HG03432 (cell line): ENCODE measurements at regions not wholly inside any gene's neighbourhood (a gene's known extent, or its start where the extent isn't known, plus 50 kb on each side); places are given as distances from the start of the nearest gene placed in this dataset.
"Not testable (repeated sequence)": the region's sequence is repeated elsewhere in the genome, so short reads cannot be mapped to it uniquely, and the experiment has no call there.

Experiments
- ATAC-seq: cut with Tn5 transposase; IDR thresholded peaks from one replicate; pipeline ENCODE4 v1.9.1; 2021; ENCODE audit warnings: mild to moderate bottlenecking, moderate library complexity; ENCODE audit not compliant: unreplicated experiment

DNA sequence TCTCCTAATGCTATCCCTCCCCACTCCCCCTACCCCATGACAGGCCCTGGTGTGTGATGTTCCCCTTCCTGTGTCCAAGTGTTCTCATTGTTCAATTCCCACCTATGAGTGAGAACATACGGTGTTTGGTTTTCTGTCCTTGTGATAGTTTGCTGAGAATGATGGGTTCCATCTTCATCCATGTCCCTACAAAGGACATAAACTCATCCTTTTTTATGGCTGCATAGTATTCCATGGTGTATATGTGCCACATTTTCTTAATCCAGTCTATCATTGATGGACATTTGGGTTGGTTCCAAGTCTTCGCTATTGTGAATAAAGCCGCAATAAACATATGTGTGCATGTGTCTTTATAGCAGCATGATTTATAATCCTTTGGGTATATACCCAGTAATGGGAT lies 227.5 kb upstream of the PRDM1 start:
- ATAC-seq, result not testable (repeated sequence)

GRCh38 chr6:105855433-105855832 lies 230.7 kb upstream of the PRDM1 start:
- ATAC-seq, result no peak

GRCh38 chr6:105853979-105854378 lies 232.2 kb upstream of the PRDM1 start:
- not testable (repeated sequence) for ATAC-seq

GRCh38 chr6:105851606-105852005 lies 234.5 kb upstream of the PRDM1 start:
- ATAC-seq, result no peak

DNA sequence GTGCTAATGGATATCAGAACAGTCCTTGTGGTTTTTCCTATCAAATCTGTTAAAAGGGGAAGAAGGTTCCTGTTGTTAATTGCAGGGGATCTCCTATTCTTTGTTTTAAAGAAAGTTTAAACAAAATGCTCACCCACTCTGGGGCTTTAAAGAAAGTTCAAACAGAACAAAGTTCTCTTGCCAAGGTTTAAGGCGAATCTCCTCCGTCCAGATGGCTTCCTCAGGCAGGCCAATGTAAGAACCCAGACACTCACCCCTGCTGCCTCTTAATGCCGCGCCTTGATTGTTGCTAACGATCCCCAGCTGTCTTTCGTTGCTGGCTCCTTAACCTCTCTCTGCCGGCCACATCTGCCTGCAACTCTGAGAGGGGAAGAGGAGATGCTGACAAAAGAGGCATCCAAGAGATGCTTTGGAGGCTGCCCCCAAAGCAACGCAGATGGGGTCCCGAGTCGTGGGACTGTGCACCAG lies 235.0 kb upstream of the PRDM1 start:
- no peak for ATAC-seq

DNA sequence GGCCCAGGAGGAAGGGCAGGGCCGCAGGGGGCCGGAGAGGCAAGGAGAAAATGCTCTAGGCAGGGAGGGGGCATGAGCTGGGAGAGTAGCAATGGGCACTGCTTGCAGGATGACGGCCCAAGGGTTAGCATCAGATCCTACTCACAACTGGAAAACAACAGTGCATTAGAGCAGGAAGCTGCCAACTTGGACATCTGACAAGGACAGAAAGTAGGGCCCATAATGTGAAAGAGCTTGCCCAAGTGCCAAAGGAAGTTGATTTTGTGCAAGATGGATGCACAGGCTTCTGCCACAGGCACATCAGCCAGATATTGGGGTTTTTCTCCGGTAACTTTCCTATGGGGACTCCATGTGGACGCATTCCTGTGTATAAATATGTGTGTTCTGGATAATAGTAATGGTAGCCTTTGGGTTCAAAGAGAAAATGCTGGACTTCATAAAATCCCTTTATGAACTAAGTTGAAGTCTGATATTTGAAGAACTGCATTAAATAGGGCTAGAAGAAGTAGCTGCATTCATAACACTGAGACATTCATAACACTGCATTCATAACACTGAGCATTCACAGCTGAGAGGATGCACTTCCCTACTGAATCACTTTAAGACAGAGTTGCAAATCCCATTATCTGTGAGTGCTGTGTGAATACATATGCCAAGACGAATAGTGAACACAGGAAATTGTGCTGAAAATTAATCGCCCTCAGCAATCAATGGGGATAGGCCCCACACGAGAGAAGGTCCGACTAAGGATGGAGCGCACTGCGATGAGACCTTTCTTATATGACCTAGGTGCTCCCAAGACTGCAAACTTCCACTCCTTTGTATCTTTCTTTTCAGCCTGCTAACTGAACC lies 235.6 kb upstream of the PRDM1 start:
- no peak for ATAC-seq

DNA sequence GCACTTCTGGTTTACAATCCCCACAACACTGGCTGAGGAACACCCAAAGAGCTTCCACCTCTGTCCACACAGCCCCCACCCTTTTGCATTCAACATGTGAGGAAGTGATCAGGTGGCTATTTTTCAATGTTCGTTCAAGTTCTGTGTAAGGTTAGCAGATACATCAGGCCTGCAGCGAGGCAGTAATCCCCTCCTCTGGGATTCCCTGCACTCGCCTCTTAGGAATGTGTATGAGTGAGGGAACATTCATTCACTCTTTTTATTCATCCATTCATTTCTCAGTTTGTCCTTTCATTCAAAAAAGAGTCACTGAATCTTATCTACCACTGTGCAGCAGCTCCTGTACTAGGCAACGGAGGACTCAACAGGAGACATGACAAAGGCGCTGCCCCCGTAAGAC lies 236.4 kb upstream of the PRDM1 start:
- ATAC-seq, result no peak

DNA sequence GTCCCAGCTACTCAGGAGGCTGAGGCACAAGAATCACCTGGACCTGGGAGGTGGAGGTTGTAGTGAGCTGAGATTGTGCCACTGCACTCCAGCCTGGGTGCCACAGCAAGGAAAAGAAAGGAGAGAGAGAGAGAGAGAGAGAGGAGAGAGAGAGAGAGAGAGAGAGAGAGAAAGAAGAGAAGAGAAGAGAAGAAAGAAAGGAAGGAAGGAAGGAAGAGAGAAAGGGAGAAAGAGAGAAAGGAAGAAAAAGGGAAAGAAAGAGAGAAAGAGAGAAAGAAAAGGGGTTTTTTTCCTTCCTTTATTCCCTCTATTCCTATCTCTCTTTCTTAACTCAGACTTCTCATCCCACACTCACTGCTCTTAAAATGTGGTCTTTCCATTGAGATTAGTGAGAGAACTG lies 238.7 kb upstream of the PRDM1 start:
- no peak for ATAC-seq

DNA sequence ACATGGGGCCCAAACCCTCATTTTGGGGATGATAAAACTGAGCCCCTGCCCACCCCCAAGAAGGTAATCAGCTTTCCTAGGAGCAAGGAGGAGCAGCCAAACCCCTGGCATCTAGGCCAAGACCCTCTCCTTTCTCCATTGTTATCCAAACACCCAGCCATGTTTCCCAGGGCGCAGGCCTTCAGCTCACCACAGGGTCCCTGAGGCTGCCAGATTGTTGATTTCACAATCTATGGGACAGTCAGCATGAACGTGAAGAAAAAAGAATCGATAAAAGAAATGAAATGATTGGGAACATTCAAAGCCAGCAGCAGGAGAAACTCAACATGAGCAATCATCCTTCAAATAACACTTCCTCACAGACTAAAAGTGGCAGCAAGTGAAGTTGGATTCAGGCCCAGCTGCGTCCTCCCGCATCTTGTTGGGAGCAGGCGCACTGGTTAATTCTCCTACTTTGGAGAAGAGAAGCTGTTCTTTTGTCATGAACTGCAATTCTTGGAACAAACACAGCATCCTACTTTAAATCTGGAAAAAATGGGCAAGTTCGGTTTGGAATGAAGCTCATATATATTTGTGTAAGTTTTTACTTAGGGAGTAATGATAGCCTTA lies 241.8 kb upstream of the PRDM1 start:
- no peak for ATAC-seq

DNA sequence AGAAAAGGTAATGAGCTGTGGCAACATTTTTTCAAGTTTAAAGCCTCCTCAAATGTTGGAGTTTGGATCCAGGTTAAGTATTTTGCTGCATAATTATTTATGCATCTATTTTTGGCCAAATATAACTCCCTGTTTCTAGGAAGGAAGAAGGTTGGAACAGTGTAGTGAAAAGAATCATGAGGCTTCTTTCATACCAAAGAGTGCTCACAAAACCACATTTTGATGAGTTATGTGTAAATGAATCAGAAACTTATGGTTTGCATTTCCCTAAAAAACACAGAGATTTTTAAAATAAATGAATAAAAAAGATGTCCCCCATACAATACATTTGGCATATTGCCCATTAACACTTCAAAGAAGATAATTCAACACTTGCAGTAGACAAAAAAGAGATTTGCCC lies 246.9 kb upstream of the PRDM1 start:
- ATAC-seq, result no peak

- no peak for ATAC-seq
These were observed 248.0 kb upstream of the PRDM1 start for GRCh38 chr6:105838171-105838570.

GRCh38 chr6:105836889-105837288 lies 249.2 kb upstream of the PRDM1 start:
- ATAC-seq, result no peak

- ATAC-seq, result no peak
These were observed 249.8 kb upstream of the PRDM1 start for GRCh38 chr6:105836379-105836778.

DNA sequence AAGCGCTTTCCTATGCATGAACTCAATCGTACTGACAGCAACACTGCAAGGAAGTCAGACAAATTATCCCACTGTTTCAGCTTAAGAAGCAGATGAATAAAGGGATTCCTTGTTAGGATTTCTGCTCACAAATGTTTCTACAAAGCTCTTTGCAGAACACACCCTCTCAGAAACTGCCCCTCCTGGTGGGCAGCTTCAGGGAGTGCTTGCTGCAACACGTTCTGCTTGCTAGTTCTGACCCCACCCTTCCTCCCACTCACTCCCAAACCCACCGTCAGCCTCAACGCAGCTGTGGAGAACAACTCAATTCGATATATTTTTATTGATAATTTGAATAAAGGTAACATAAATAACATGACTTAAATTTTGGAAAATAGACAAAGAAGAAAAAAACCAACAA lies 250.8 kb upstream of the PRDM1 start:
- ATAC-seq, result no peak

DNA sequence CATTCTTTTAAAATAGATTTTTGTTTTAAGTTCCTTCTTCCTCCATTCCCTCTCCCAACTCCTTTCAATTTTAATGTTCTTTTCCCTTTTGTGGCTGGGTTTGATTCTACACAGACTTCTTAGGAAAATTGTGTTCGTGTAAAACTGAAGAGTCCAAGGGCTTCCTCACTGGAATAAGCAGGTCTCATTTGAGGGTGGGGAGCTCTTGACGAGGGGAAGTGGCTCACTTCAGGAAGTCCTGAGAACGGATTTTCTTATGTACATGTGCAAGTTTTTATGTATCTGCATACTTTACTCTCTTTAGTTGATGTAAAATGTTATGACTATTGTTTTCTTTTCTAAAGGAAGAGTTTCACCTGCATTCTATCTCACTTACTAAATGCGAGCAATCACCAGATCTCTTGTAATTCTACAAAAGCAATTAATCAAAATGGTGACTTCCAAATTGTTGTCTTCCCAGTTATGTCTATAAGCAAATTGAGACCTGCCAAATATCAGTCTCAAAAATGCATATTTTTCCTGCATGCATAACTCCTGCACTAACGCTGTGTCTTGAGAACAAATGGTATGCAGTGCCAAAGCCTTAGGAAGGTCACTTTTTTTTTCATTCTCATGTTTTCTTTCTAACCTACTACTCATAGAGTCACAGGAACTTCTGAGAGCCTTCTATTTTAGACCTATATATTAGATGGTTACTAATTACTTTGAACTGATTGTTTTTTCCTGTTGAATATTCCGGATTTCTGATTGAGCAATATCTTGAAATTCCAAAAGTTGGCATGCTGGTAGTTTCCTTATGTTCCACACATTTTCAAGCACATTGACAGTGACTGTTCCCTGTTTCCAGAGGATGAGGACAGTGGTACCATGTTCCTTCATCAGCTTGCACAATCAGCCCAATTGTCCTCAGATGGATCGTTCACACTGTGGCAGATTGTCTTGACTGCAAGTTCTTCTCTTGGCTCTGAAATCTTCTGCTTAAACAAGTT lies 251.9 kb upstream of the PRDM1 start:
- ATAC-seq, result no peak

DNA sequence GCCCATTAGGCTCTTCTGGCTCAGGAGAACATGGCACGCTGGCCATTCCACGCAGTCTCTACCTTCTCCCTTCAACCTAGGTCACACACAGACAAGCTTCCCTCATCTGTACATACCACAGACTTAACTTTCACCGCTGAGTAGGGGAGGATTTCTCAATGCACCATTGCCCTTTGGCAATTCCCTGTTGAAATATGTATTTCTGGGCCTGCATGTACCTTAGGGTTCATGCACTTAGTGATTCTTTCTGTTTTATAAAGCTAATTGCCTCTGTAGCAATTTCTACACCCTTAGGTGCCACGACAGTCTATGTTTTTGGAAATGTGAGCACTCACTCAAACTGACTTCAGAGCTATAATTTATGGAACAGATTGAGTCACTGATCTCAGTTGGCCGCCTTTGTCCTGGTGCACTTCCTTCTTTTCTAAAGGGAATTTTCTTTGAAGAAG lies 253.8 kb upstream of the PRDM1 start:
- ATAC-seq, result no peak

GRCh38 chr6:105831311-105832097 lies 254.6 kb upstream of the PRDM1 start:
- ATAC-seq, result no peak

GRCh38 chr6:105825210-105825609 lies 260.9 kb upstream of the PRDM1 start:
- ATAC-seq, result no peak

DNA sequence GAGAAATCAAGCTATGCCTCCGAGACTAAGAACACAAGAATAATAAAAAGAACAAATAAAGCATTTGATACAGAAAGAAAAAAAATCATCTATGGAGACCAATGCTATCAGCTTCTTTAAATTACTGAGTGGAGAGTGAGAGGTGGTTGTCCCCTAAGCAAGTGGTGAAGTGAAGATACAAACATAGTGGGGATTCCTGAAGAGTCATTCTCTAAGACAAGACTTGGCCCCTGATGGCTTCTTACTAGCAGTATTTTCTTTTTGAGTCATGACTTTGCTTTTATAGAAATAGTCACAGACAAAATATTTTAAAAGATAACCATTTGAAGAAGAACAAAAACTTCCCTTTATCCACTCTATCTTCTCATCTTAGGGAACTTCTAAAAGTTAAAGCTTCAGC lies 261.4 kb upstream of the PRDM1 start:
- peak; percentile 75 for ATAC-seq

GRCh38 chr6:105821777-105822176 lies 264.4 kb upstream of the PRDM1 start:
- no peak for ATAC-seq
